ENCODE measurements at regions not wholly inside any gene's neighbourhood (a gene's known extent, or its start where the extent isn't known, plus 50 kb on each side); places are given as distances from the start of the nearest gene placed in this dataset.

- H3K4me3 ChIP-seq (ENCODE audit: control insufficient read depth, low read depth, low read length), result no peak overlapping the region
- no peak for DNase-seq (ENCODE audit: low read depth)
- TF ChIP-seq CTCF (IDR thresholded peaks at IDR 0.05; ENCODE audit: control insufficient read depth, insufficient read depth, low read depth, low read length, missing control alignments), result no peak
Observed at GRCh38 chr9:90047828-90048227, 443.0 kb downstream of the GADD45G start.

- TF ChIP-seq CTCF (IDR thresholded peaks at IDR 0.05; ENCODE audit: control insufficient read depth, insufficient read depth, low read depth, low read length, missing control alignments), result no peak
- DNase-seq (ENCODE audit: low read depth), result no peak
- H3K4me3 ChIP-seq (ENCODE audit: control insufficient read depth, low read depth, low read length), result no peak overlapping the region
Observed at GRCh38 chr9:90052366-90052765, 447.6 kb downstream of the GADD45G start.

GRCh38 chr9:90053027-90053426 is 448.2 kb downstream of the GADD45G start:
- DNase-seq (ENCODE audit: low read depth), result no peak
- no peak for TF ChIP-seq CTCF (IDR thresholded peaks at IDR 0.05; ENCODE audit: control insufficient read depth, insufficient read depth, low read depth, low read length, missing control alignments)

GRCh38 chr9:90054810-90055209 is 450.0 kb downstream of the GADD45G start:
- H3K4me3 ChIP-seq (ENCODE audit: control insufficient read depth, low read depth, low read length), result no peak overlapping the region
- no peak for DNase-seq (ENCODE audit: low read depth)

More at GRCh38 chr9:90053027-90053426, 448.2 kb downstream of the GADD45G start:
- no peak overlapping the region for H3K4me3 ChIP-seq (ENCODE audit: control insufficient read depth, low read depth, low read length)

DNA sequence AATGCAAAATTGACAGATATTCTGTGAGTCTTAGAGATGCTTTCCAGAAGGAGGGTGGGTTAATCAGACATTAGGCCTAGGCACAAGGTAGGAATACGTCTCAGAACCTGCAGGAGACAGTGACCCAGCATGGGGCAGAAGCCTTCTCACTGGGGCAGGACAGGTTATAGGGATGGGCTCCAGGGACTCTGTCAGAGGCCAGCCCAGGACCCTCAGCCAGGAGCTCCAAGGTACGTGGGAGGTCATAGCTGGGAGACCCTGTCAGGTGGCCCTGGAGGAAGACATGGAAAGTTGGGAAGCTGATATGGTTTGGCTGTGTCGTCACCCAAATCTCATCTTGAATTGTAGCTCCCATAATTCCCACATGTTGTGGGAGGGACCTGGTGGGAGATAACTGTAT is 450.4 kb downstream of the GADD45G start:
- no peak for TF ChIP-seq CTCF (IDR thresholded peaks at IDR 0.05; ENCODE audit: control insufficient read depth, insufficient read depth, low read depth, low read length, missing control alignments)
- no peak overlapping the region for H3K4me3 ChIP-seq (ENCODE audit: control insufficient read depth, low read depth, low read length)

More at GRCh38 chr9:90054810-90055209, 450.0 kb downstream of the GADD45G start:
- TF ChIP-seq CTCF (IDR thresholded peaks at IDR 0.05; ENCODE audit: control insufficient read depth, insufficient read depth, low read depth, low read length, missing control alignments), result no peak

DNA sequence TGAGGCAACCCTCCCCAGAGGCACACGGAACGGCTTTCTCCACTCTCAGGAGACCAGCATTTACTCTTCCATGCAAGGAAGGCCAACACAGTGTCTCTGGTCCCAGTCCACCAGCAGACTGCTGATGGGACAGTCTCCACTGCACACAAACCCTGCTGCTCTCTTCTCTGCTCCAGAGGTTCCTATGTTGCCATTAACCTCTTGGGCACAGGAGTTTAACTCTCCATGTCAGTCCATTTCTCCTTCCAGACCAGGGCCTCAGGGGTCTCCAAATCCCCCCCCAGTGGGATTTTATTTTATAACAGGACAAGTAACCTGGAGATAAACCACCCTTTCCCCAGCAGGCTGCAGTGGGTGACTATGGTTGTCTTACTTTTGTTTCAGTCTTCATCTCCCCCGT is 452.5 kb downstream of the GADD45G start:
- H3K4me3 ChIP-seq (ENCODE audit: control insufficient read depth, low read depth, low read length), result no peak overlapping the region
- no peak for DNase-seq (ENCODE audit: low read depth)
- TF ChIP-seq CTCF (IDR thresholded peaks at IDR 0.05; ENCODE audit: control insufficient read depth, insufficient read depth, low read depth, low read length, missing control alignments), result no peak

More for the DNA sequence above, 450.4 kb downstream of the GADD45G start:
- DNase-seq (ENCODE audit: low read depth), result no peak
